ENCODE measurements at regions not wholly inside any gene's neighbourhood (a gene's known extent, or its start where the extent isn't known, plus 50 kb on each side); places are given as distances from the start of the nearest gene placed in this dataset.
"Not testable (repeated sequence)": the region's sequence is repeated elsewhere in the genome, so short reads cannot be mapped to it uniquely, and the experiment has no call there.

DNA sequence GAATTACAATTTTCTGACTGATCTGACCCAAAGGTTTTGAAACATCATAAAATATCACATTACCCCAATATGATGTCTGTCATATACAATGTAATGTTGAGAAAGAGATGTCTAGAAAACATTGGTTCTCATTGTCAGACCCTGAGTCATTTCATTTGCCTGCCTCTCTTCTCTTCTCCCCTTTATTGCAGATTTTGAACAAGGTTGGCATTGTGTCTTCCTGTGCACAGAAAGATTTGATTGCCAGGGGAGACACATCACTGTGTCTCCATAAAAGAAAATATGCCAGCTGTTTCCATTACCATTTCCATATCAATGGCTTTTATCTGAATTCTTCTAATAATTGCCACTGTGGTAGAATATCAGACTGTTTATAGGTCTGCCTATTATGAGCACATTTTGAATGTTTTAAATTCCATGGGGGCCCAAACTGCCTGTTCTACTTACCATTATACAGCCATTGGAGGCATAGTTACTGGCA, 65.6 kb downstream of the IFI44 start:
- FAIRE-seq, result no peak

- FAIRE-seq, result no peak
Measured at GRCh38 chr1:78716186-78716585, 66.6 kb downstream of the IFI44 start.

DNA sequence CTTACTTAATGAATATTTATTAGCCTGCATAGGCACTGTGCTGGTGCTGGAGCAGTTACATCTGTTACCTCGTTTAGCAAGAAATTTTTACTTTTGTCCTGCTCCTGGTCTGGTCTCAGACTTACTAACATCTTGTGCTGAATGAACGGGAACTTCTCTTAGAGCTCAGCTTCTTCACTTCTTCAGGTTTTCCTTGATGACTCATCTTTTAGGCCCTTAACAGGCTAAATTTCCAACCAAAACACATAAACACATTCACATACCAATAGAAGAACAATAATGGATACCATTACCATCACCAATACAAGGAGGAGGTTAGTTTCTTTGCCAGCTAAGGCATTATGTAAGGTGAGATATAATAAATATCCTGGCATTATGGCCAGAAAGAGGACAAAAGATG, 68.9 kb downstream of the IFI44 start:
- FAIRE-seq, result no peak

GRCh38 chr1:78721136-78721535, 71.5 kb downstream of the IFI44 start:
- no peak for FAIRE-seq

GRCh38 chr1:78722105-78722504, 72.5 kb downstream of the IFI44 start:
- FAIRE-seq, result no peak

GRCh38 chr1:78722521-78722920, 72.9 kb downstream of the IFI44 start:
- FAIRE-seq, result no peak

DNA sequence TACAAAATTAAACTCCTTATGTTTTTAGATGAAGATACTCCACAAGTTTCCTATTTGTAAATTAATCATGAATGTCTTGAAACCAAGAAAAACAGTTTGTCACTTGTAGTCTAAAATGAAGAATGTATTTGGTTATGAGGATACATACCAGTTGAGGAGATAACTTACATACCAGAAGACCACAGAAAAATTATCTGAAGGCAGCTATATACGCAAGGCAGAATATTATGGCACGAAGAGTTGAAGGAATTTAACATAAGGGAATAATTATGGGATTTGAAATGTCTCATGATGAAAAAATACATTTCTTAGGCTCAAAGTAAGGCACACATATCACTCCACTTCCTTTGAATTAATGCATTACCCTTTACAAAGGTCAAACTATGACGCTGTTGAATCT, 73.3 kb downstream of the IFI44 start:
- FAIRE-seq, result no peak

- no peak for FAIRE-seq
Measured at GRCh38 chr1:78726686-78727085, 77.1 kb downstream of the IFI44 start.

DNA sequence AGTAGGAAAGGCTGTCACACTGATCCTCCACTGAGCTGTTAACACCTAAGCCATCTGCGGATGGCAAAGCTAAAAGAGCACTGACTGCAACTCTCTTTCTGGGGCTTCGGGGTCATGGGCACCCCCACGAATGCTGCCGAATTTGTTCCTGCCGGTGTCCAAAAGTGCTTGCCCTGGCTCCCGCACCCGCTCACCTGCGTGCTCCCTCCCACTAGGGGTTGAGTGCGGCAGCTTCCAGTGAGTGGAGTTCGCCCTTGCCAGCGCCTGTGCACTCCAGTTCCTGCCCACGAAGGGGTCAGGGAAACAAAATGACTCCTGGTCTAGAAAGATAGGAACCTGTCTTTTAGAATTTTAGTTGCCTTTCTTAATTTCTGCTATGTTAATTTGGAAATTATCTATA, 78.7 kb downstream of the IFI44 start:
- FAIRE-seq, result no peak

- no peak for FAIRE-seq
Measured at GRCh38 chr1:78730054-78730453, 80.4 kb downstream of the IFI44 start.

GRCh38 chr1:78731674-78732073, 82.0 kb downstream of the IFI44 start:
- no peak for FAIRE-seq

DNA sequence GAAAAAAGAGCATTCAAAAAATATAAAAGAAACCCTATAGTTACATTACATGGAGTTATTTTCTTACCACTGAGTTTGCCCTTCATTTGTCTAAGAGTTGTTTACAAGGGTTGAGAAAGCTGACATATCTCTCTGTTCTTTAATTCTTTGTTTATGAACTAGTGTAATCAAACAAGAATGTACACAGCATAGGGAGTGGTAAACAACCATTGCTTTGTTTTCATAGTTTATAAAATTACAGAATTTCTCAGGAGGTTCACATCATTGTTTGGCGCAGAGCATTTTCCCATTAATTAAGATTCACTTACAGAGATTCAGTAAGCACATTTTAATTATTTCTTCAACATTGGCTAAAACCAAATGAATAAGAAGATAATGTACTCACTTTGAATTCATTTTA, 87.6 kb downstream of the IFI44 start:
- FAIRE-seq, result no peak

DNA sequence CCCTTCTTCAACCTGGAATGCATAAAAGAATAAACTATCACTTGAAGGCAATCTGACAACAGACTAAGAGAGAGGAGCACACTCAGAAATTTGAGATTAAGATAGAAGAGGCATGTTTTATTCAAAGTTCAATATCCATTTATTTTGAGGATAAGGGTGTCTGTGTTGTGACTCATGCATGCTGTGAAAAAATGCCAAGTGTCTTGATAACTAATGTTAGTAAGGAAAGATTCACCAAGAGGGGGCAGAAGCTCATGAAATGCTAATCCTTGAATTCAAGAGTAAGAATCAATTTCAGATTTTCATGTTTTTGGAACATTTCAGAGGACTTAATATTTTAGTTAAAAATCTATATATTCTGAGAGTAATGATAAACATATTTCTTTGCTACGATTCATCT, 94.0 kb downstream of the IFI44 start:
- no peak for FAIRE-seq

- no peak for FAIRE-seq
Measured at GRCh38 chr1:78745111-78745510, 95.5 kb downstream of the IFI44 start.

DNA sequence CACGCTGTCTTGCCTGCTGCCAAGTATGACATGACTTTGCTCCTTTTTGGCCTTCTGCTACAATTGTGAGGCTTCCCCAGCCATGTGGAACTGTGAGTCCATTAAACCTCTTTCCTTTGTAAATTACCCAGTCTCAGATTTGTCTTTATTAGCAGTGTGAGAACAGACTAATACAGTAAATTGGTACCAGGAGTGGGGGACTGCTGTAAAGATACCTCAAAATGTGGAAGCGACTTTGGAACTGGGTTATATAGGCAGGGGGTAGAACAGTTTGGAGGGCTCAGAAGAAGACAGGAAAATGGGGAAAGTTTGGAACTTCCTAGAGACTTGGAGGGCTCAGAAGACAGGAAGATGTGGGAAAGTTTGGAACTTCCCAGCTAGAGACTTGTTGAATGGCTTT, 104.0 kb downstream of the IFI44 start:
- not testable (repeated sequence) for FAIRE-seq

DNA sequence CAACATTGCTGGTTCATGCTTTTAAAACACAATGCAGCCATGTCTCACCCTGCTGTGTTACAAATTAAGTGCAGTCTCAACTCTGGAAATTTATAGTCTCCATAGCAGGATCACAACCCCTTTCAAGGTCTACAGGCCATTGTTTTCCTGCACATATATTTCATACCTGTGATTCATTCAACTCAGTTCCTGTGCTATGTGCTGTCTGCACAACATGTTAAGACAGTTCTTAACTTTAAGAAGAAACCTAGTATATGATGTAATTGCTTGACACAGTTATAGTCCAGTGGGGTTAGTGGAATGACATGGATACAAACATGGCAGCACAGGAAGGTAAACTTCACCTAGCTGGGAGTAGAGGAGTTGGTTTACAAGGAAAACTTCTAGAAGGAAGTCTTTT, 106.4 kb downstream of the IFI44 start:
- FAIRE-seq, result no peak

- FAIRE-seq, result no peak
Measured at GRCh38 chr1:78758506-78758905, 108.9 kb downstream of the IFI44 start.

- no peak for FAIRE-seq
Measured at GRCh38 chr1:78759881-78760280, 110.2 kb downstream of the IFI44 start.

DNA sequence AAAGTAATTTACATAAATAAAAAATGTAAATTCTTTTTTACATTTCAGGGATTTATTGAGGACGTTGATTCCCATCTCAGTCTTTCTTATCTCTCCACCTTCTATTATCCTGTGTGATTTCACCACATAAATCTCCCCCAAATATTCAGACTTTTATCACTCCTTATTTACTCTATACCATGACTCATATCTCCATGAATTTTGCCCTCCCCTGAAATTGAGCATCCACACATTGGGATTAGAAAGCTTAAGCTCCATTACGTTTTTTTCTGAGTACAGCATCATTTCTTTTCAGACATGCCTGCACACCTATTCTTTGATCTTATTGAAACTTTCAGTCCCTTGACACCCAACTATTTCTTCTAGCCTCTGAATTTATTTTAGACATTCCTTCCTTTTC, 111.2 kb downstream of the IFI44 start:
- FAIRE-seq, result no peak

- FAIRE-seq, result no peak
Measured at GRCh38 chr1:78762113-78762512, 112.5 kb downstream of the IFI44 start.

DNA sequence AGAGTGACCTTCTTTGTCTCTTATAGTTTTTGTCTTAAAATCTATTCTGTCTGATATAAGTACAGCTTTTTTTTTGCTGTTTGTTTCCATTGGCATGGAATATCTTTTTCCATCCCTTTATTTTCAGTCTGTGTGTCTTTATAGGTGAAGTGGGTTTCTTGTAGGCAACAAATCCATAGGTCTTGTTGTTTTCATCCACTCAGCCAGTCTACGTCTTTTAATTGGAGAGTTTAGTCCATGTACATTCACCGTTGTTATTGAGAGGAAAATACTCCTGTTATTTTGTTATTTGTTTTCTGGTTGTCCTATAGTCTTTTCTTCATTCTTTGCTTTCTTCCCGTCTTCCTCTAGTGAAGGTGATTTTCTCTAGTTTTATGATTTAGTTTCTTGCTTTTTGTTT, 115.9 kb downstream of the IFI44 start:
- FAIRE-seq, result no peak

GRCh38 chr1:78779831-78780230, 130.2 kb downstream of the IFI44 start:
- no peak for FAIRE-seq

GRCh38 chr1:78787544-78787943, 137.9 kb downstream of the IFI44 start:
- no peak for FAIRE-seq

DNA sequence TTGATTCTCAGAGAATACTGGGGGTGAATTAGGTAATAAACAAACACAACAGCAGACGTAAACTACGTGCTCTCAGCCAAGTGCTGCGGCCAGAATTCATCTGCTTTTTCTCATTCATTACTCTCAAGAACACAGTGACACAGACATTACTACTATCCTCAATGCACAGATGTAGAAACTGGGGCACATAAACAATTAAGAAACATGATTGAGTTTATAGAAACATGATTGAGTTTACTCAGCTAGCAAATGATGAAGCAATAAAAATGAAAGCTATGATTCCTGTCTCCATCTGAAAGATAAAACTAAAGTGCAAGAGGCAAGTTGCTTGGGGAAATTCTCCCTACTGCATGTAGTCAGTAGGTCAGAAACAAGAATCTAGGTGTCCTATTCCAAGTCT, 140.5 kb downstream of the IFI44 start:
- no peak for FAIRE-seq

GRCh38 chr1:78792756-78793155, 143.1 kb downstream of the IFI44 start:
- no peak for FAIRE-seq

Data from islet of Langerhans (tissue), 1 donor.